ENCODE measurements at regions not wholly inside any gene's neighbourhood (a gene's known extent, or its start where the extent isn't known, plus 50 kb on each side); places are given as distances from the start of the nearest gene placed in this dataset.

GRCh38 chr11:122219791-122220190 is 103.8 kb upstream of the BLID start (continued):
- TF ChIP-seq REST (IDR thresholded peaks at IDR 0.05; ENCODE audit: borderline replicate concordance) (no peak), REST (CRISPR knock-in tag; IDR thresholded peaks at IDR 0.05; ENCODE audit: low read depth) (no peak)

All from K562 (cell line).